Esophagus muscularis mucosa (tissue), 4 donors: ENCODE measurements at regions not wholly inside any gene's neighbourhood (a gene's known extent, or its start where the extent isn't known, plus 50 kb on each side); places are given as distances from the start of the nearest gene placed in this dataset.

Experiments
- EP300 ChIP-seq: sonication (generic); formaldehyde crosslinking; IDR thresholded peaks from one replicate; pipeline ENCODE4 v1.6.1; 2017; ENCODE audit warnings: antibody characterized with exemption
- POLR2A ChIP-seq: fragments of 450-650 bp; IDR thresholded peaks from one replicate; pipeline ENCODE4 v1.6.1; 2017; ENCODE audit warnings: antibody characterized with exemption, moderate library complexity, mild to moderate bottlenecking, low read depth
- POLR2AphosphoS5 ChIP-seq, 2 donors: sonication (generic); formaldehyde crosslinking; IDR thresholded peaks; one replicate each; pipeline ENCODE4 v1.6.1; 2017; ENCODE audit warnings: antibody characterized with exemption in 2 of 2
- TF ChIP-seq, protein P1 (sequence below), 3 experiments: fragments of 200-600 bp in 2 of 3; fragments of 450-650 bp in 1 of 3; sonication (generic) in 2 of 3; IDR thresholded peaks; one replicate each; pipeline ENCODE4 v1.5.1; 2017 to 2019; ENCODE audit warnings: antibody characterized with exemption in 3 of 3, mild to moderate bottlenecking in 2 of 3, moderate library complexity in 1 of 3

GRCh38 chr1:185433667-185434066 is 116.6 kb upstream of the IVNS1ABP start:
- TF ChIP-seq, protein P1, sequence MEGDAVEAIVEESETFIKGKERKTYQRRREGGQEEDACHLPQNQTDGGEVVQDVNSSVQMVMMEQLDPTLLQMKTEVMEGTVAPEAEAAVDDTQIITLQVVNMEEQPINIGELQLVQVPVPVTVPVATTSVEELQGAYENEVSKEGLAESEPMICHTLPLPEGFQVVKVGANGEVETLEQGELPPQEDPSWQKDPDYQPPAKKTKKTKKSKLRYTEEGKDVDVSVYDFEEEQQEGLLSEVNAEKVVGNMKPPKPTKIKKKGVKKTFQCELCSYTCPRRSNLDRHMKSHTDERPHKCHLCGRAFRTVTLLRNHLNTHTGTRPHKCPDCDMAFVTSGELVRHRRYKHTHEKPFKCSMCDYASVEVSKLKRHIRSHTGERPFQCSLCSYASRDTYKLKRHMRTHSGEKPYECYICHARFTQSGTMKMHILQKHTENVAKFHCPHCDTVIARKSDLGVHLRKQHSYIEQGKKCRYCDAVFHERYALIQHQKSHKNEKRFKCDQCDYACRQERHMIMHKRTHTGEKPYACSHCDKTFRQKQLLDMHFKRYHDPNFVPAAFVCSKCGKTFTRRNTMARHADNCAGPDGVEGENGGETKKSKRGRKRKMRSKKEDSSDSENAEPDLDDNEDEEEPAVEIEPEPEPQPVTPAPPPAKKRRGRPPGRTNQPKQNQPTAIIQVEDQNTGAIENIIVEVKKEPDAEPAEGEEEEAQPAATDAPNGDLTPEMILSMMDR (IDR thresholded peaks at IDR 0.05) = no peak
- no peak for TF ChIP-seq EP300
- TF ChIP-seq POLR2A = no peak
- no peak for TF ChIP-seq POLR2AphosphoS5 (IDR thresholded peaks at IDR 0.05)
